Stimulated activated CD8-positive, alpha-beta memory T cell treated with anti-CD3 and anti-CD28 coated beads, Interleukin-4, amount 100 ng/mL, for 48 hours (primary cell): ENCODE measurements at regions not wholly inside any gene's neighbourhood (a gene's known extent, or its start where the extent isn't known, plus 50 kb on each side); places are given as distances from the start of the nearest gene placed in this dataset.

Experiments
- DNase-seq: peaks from one replicate; pipeline ENCODE4 v3.0.0-alpha.2; 2020

- no peak for DNase-seq
These were observed 1270.9 kb downstream of the TYW1 start for GRCh38 chr7:68267486-68267885.

GRCh38 chr7:68269405-68269804, 1272.8 kb downstream of the TYW1 start:
- DNase-seq, result no peak

- no peak for DNase-seq
These were observed 1275.9 kb downstream of the TYW1 start for GRCh38 chr7:68272507-68272906.

- DNase-seq, result no peak
These were observed 1280.1 kb downstream of the TYW1 start for GRCh38 chr7:68276725-68277124.

- DNase-seq, result no peak
These were observed 1283.3 kb downstream of the TYW1 start for GRCh38 chr7:68279827-68280400.

GRCh38 chr7:68280931-68281330, 1284.3 kb downstream of the TYW1 start:
- DNase-seq, result no peak

- no peak for DNase-seq
These were observed 1291.5 kb downstream of the TYW1 start for GRCh38 chr7:68288144-68288593.

GRCh38 chr7:68291710-68292109, 1295.1 kb downstream of the TYW1 start:
- no peak for DNase-seq

- DNase-seq, result no peak
These were observed 1298.8 kb downstream of the TYW1 start for GRCh38 chr7:68295386-68295785.

- DNase-seq, result no peak
These were observed 1293.7 kb upstream of the AUTS2 start for GRCh38 chr7:68304536-68304935.

GRCh38 chr7:68306692-68307107, 1291.6 kb upstream of the AUTS2 start:
- DNase-seq, result no peak

- DNase-seq, result no peak
These were observed 1289.0 kb upstream of the AUTS2 start for GRCh38 chr7:68309271-68309670.

GRCh38 chr7:68309806-68310205, 1288.5 kb upstream of the AUTS2 start:
- DNase-seq, result no peak

- no peak for DNase-seq
These were observed 1286.3 kb upstream of the AUTS2 start for GRCh38 chr7:68311958-68312357.

- DNase-seq, result no peak
These were observed 1284.5 kb upstream of the AUTS2 start for GRCh38 chr7:68313806-68314205.

GRCh38 chr7:68314208-68314607, 1284.1 kb upstream of the AUTS2 start:
- DNase-seq, result no peak

- no peak for DNase-seq
These were observed 1280.8 kb upstream of the AUTS2 start for GRCh38 chr7:68317476-68317875.

- DNase-seq, result no peak
These were observed 1279.2 kb upstream of the AUTS2 start for GRCh38 chr7:68319061-68319460.

- no peak for DNase-seq
These were observed 1277.1 kb upstream of the AUTS2 start for GRCh38 chr7:68321076-68321639.

- DNase-seq, result no peak
These were observed 1276.3 kb upstream of the AUTS2 start for GRCh38 chr7:68321776-68322496.

GRCh38 chr7:68324621-68325020, 1273.7 kb upstream of the AUTS2 start:
- no peak for DNase-seq

GRCh38 chr7:68334216-68334615, 1264.1 kb upstream of the AUTS2 start:
- no peak for DNase-seq

- DNase-seq, result no peak
These were observed 1263.5 kb upstream of the AUTS2 start for GRCh38 chr7:68334636-68335272.

- DNase-seq, result no peak
These were observed 1261.7 kb upstream of the AUTS2 start for GRCh38 chr7:68336594-68336993.
